ENCODE measurements at regions not wholly inside any gene's neighbourhood (a gene's known extent, or its start where the extent isn't known, plus 50 kb on each side); places are given as distances from the start of the nearest gene placed in this dataset.

DNA sequence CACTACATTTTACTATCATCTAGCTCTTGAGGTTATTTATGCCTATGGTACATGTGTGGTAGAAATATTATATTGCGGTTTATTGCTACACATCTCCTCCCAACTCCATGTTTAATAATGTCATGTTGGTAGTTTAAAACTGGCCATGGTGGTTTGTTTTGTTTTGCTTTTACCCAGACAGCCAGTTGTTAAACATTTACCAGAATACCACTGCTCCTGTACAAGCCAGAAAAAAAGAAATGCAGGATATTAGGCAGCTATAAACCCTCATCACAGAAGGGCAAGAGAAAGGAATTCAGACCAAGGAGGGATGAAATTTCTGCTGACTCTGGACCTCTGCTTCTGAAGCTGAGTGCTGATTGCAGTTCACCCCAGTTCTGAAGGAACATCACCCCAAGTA is 451.8 kb upstream of the IL12A start:
- H3K27ac Mint-ChIP-seq, result no peak overlapping the region
- H3K36me3 Mint-ChIP-seq (ENCODE audit: low read depth), result no peaks in the 10 kb centered on the region
- ATAC-seq, result no peak
- no peaks in the 10 kb centered on the region for H3K9me3 Mint-ChIP-seq
- no peaks in the 10 kb centered on the region for H3K27me3 Mint-ChIP-seq
- no peak overlapping the region for H3K4me3 Mint-ChIP-seq
- ChIA-PET POLR2A (interaction anchor here (0.6 kb wide), 1 partner anchor 221 kb away, joined by 3 read pairs; no protein-coding TSS in a partner anchor), CTCF (no interaction called here)
- intact Hi-C loops (cut with micrococcal nuclease), result no loop called here
- no peaks in the 10 kb centered on the region for H3K4me1 Mint-ChIP-seq (ENCODE audit: low read depth)
- TF ChIP-seq, protein P1, sequence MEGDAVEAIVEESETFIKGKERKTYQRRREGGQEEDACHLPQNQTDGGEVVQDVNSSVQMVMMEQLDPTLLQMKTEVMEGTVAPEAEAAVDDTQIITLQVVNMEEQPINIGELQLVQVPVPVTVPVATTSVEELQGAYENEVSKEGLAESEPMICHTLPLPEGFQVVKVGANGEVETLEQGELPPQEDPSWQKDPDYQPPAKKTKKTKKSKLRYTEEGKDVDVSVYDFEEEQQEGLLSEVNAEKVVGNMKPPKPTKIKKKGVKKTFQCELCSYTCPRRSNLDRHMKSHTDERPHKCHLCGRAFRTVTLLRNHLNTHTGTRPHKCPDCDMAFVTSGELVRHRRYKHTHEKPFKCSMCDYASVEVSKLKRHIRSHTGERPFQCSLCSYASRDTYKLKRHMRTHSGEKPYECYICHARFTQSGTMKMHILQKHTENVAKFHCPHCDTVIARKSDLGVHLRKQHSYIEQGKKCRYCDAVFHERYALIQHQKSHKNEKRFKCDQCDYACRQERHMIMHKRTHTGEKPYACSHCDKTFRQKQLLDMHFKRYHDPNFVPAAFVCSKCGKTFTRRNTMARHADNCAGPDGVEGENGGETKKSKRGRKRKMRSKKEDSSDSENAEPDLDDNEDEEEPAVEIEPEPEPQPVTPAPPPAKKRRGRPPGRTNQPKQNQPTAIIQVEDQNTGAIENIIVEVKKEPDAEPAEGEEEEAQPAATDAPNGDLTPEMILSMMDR (IDR thresholded peaks at IDR 0.05), result no peak
- no peak for DNase-seq

DNA sequence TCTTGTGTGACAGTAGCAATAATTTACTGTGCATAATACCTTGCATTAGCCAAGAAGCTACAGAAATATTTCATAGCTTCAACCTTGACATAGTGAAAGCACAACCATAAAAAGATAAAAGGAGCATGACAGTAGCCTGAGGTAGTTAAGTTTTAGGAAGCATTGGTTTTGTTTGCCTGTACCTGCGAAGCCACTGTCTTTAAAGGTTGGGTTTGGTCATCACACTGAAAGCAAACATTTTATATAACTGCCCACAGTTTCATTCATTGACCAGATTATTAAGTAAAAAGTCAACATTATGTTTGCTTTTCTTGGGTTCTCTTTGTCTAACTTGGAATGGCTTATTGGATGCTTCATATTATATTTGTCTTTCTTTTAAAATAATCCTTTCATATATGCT is 450.1 kb upstream of the IL12A start:
- ATAC-seq, result no peak

DNA sequence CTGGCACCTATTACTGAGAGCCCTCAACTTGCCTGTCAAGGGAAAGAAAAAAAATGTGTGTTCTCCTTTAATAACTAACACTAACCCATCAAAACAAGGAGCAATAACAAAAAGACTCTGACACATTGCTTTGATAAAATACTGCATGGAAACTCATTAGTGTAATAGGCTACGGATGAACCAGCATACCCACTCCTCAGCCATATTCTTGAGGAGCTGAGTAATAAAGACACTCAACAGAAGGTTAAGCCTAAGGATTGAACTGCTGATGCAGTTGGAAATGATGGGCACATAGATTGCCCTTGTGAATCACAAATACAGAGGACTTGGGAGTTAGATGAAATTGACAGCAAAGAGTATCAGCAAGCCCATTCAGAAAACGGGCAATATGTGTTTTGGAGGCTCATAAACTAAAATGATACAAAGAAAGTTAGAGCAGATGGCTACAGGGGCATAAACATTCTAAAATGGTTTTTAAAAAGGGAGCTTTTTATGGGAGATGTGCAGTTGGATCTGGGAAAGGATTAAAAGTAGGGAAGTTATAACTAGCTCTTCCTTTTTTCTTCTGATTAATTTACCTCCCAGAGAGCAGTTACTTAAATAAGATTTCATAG is 447.6 kb upstream of the IL12A start:
- Mint-ChIP-seq H3K9me3 (no peaks in the 10 kb centered on the region), H3K4me3 (no peak overlapping the region), H3K27ac (no peak overlapping the region), H3K4me1 (ENCODE audit: low read depth) (no peaks in the 10 kb centered on the region), H3K36me3 (ENCODE audit: low read depth) (no peaks in the 10 kb centered on the region), H3K27me3 (no peaks in the 10 kb centered on the region)
- intact Hi-C loops (cut with micrococcal nuclease), result no loop called here
- ChIA-PET CTCF (no interaction called here), POLR2A (no interaction called here)
- TF ChIP-seq, protein P1 (IDR thresholded peaks at IDR 0.05), result no peak
- no peak for ATAC-seq
- DNase-seq, result no peak

More for the DNA sequence above, 450.1 kb upstream of the IL12A start:
- no peak overlapping the region for H3K27ac Mint-ChIP-seq
- H3K27me3 Mint-ChIP-seq, result no peaks in the 10 kb centered on the region
- no peak overlapping the region for H3K4me3 Mint-ChIP-seq
- no peaks in the 10 kb centered on the region for H3K4me1 Mint-ChIP-seq (ENCODE audit: low read depth)
- intact Hi-C loops (cut with micrococcal nuclease), result no loop called here
- TF ChIP-seq, protein P1 (IDR thresholded peaks at IDR 0.05), result no peak
- CTCF ChIA-PET, result no interaction called here
- POLR2A ChIA-PET, result no interaction called here
- no peaks in the 10 kb centered on the region for H3K36me3 Mint-ChIP-seq (ENCODE audit: low read depth)
- H3K9me3 Mint-ChIP-seq, result no peaks in the 10 kb centered on the region
- DNase-seq, result no peak

DNA sequence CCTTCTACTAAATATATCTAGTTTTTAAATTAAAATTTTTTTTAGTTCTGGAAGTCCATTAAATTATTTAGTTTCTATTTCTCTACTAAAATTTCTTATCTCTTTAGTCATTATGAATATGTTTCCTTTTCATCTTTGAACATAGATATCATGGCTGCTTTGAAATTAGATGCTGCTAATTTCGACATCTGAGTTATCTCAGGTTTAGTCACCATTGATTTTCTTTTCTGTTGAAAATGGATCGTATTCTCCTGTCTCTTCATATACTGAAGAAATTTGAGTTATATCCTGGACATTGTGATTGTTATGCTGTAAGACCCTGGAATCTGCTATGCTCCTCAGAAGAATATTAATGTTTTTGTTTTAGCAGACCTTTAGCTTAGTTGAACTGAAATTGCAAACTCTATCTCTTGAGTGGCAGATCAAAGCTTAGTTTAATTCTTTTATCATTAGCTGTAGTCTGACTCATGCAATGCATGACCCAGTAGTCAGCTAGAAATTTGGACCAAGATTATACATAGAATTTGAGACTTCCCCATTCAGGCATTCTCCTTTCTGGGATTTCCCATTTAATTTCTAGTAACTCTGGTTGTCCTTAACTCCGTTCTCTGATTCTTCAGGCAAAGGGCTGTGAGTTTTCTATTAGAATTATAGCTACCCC is 439.8 kb upstream of the IL12A start:
- TF ChIP-seq, protein P1 (IDR thresholded peaks at IDR 0.05), result no peak
- Mint-ChIP-seq H3K4me3 (no peak overlapping the region), H3K27ac (no peak overlapping the region), H3K27me3 (no peaks in the 10 kb centered on the region), H3K4me1 (ENCODE audit: low read depth) (no peaks in the 10 kb centered on the region), H3K36me3 (ENCODE audit: low read depth) (no peaks in the 10 kb centered on the region), H3K9me3 (peaks cover 7% of the 10 kb centered on the region)
- CTCF ChIA-PET, result interaction anchor here (0.6 to 1.0 kb wide), 2 partner anchors 17 to 1159 kb away, joined by 3 to 4 read pairs; no protein-coding TSS in a partner anchor
- ATAC-seq (no peak), DNase-seq (no peak)
- intact Hi-C loops (cut with micrococcal nuclease), result no loop called here
- POLR2A ChIA-PET, result no interaction called here

DNA sequence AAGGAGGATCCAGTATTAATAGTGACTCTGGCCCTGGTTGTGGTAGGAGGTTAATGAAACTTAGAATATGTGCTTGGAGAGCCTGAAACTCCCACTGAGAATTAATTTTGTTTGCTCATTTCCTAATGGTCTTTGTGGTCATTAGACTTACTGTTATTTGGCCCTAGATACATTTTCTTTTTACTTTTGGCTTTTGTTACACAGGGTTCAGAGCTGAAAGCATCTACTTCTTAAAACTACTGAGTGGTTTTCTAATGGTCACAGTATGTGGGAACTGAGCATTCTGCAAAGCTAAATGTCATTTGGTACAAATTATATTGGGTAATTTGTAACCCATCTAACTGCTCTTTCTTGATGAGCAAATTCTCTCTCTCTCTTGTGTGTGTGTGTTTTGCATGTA is 433.4 kb upstream of the IL12A start:
- intact Hi-C loops (cut with micrococcal nuclease), result no loop called here
- TF ChIP-seq, protein P1 (IDR thresholded peaks at IDR 0.05), result no peak
- no peak overlapping the region for H3K27ac Mint-ChIP-seq
- peaks cover 2% of the 10 kb centered on the region for H3K9me3 Mint-ChIP-seq
- H3K4me1 Mint-ChIP-seq (ENCODE audit: low read depth), result no peaks in the 10 kb centered on the region
- DNase-seq (no peak), ATAC-seq (no peak)
- no peak overlapping the region for H3K4me3 Mint-ChIP-seq
- H3K27me3 Mint-ChIP-seq, result no peaks in the 10 kb centered on the region
- no peaks in the 10 kb centered on the region for H3K36me3 Mint-ChIP-seq (ENCODE audit: low read depth)
- ChIA-PET POLR2A (no interaction called here), CTCF (no interaction called here)
